ENCODE measurements at regions not wholly inside any gene's neighbourhood (a gene's known extent, or its start where the extent isn't known, plus 50 kb on each side); places are given as distances from the start of the nearest gene placed in this dataset.

DNA sequence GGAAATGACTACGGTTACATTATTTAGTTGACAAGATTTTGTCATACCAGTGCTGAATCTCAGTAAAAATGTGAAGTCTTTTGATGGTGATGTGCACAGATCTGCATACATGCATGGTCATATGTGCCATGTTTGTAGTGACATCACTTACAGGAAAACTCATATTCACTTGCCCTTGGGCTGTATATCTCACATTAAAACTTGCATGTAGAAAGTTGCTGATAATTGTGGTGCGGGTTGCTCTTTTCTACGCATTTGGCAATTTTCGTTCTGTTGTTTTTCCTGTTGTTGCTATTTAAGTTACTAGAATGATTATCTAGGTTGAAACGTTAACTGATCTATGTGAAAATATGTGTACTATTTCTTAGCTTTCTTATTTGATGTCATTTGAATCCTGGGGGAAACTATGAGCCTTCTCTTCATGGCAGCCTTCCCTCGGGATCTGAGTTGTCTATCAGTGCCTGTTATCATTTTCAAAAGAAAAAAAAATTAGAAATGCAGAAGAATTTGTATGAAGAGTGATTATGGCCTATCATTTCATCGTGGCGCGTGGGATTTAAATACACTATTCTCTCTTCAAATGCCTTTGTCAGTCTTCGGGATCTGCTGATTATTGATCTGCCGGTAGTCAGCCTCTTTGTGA lies 296.6 kb downstream of the TMX3 start:
- Histone ChIP-seq H3K4me3 (no peak overlapping the region), H3K79me2 (ENCODE audit: insufficient read depth) (no peaks in the 10 kb centered on the region), H3K4me1 (ENCODE audit: insufficient read depth) (peaks cover 27% of the 10 kb centered on the region), H3K27ac (0 out of 2 replicates have a peak overlapping the region, but pooled peaks have one; percentile 3), H2AFZ (no peak overlapping the region), H3K9ac (no peak overlapping the region), H4K20me1 (ENCODE audit: insufficient read depth) (no peaks in the 10 kb centered on the region), H3K9me3 (ENCODE audit: low read depth) (no peaks in the 10 kb centered on the region), H3K36me3 (ENCODE audit: low read depth) (no peaks in the 10 kb centered on the region), H3K27me3 (replicated peaks; ENCODE audit: insufficient read depth) (no peaks in the 10 kb centered on the region), H3F3A (ENCODE audit: insufficient read depth) (peaks cover 23% of the 10 kb centered on the region; the same call in 1 of the 2 replicates), H3K9me2 (ENCODE audit: insufficient read depth) (no peaks in the 10 kb centered on the region), H3K4me2 (ENCODE audit: unreplicated experiment) (peak overlapping the region; percentile 1)
- WGBS, 2 experiments (ENCODE audit: low coverage in 1 of 2, low lambda C conversion rate in 2 of 2, missing lambda C conversion rate in 2 of 2), result 95% methylated on average over 11 of the region's 11 CpGs
- no peak for DNase-seq
- in situ Hi-C loops (cut with MboI), result no loop called here
- no peak for TF ChIP-seq EZH2phosphoT487 (IDR thresholded peaks at IDR 0.05; ENCODE audit: insufficient read depth, low read depth)
- no peak for TF ChIP-seq EZH2 (IDR thresholded peaks at IDR 0.05; ENCODE audit: insufficient read depth, poor library complexity, severe bottlenecking)

DNA sequence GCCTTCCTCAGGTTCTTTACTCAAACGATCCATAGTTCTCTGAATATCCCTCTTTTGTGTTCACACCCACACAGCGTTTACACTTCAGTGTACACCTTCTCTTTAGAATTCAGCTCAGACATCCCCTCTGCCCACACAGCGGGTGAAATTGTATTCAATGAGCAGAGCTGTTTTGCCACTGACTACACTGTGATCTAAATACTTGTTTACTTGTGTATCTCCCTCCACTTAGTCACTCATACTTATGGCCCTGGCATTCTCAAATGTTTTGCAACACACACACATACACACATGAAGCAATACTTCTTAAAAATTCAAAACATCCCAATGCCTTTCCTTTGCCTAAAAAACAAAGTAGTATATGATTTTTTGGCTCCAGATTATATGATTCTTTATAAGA lies 297.1 kb downstream of the TMX3 start:
- Histone ChIP-seq H3K9me3 (ENCODE audit: low read depth) (no peaks in the 10 kb centered on the region), H3F3A (ENCODE audit: insufficient read depth) (peaks cover 23% of the 10 kb centered on the region; the same call in 1 of the 2 replicates), H3K9me2 (ENCODE audit: insufficient read depth) (no peaks in the 10 kb centered on the region), H3K4me1 (ENCODE audit: insufficient read depth) (peaks cover 27% of the 10 kb centered on the region), H3K4me3 (no peak overlapping the region), H3K27ac (peak overlapping the region; percentile 30; the same call in 1 of the 2 replicates), H2AFZ (0 out of 2 replicates have a peak overlapping the region, but pooled peaks have one; percentile 27), H3K36me3 (ENCODE audit: low read depth) (no peaks in the 10 kb centered on the region), H3K79me2 (ENCODE audit: insufficient read depth) (no peaks in the 10 kb centered on the region), H4K20me1 (ENCODE audit: insufficient read depth) (no peaks in the 10 kb centered on the region), H3K9ac (no peak overlapping the region), H3K4me2 (ENCODE audit: unreplicated experiment) (peak overlapping the region; percentile 1), H3K27me3 (replicated peaks; ENCODE audit: insufficient read depth) (no peaks in the 10 kb centered on the region)
- peak; percentile 71 for DNase-seq
- TF ChIP-seq EZH2 (IDR thresholded peaks at IDR 0.05; ENCODE audit: insufficient read depth, poor library complexity, severe bottlenecking), result no peak
- TF ChIP-seq EZH2phosphoT487 (IDR thresholded peaks at IDR 0.05; ENCODE audit: insufficient read depth, low read depth), result no peak
- WGBS, 2 experiments (ENCODE audit: low coverage in 1 of 2, low lambda C conversion rate in 2 of 2, missing lambda C conversion rate in 2 of 2), result 85 to 95% methylated on average over 3 of the region's 3 CpGs
- in situ Hi-C loops (cut with MboI), result no loop called here

DNA sequence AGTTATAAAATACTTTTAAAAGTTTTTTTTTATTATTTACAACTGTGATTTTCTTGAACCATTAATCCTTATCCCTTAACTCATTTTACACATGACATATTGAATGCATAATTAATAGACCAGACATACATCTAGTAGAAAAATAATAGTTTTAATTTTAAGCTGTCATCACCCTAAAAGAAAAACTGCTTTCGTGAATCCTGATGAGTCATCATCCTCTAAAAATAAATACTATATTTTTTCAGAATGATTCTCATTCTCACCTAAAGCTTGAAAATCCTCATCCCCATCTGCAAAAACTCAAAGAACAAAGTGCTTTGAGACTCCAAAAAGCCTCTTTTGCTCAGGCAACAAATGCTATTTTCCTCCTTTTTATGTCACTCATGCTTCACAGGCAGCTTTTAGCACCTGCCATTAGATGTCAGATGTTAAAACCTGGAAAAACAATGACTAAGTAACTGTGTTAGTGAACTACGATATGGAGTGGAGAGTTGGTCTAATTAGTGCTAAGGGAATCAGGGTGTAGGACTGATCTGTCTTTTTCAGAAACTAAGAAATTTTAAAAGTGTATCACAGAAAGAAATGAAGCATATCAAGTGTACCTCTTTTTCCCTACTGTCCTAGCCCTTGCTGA lies 297.6 kb downstream of the TMX3 start:
- 0 out of 2 replicates have a peak overlapping the region, but pooled peaks have one; percentile 27 for H2AFZ ChIP-seq
- no peak for TF ChIP-seq EZH2 (IDR thresholded peaks at IDR 0.05; ENCODE audit: insufficient read depth, poor library complexity, severe bottlenecking)
- TF ChIP-seq EZH2phosphoT487 (IDR thresholded peaks at IDR 0.05; ENCODE audit: insufficient read depth, low read depth), result no peak
- no peak overlapping the region for H3K4me3 ChIP-seq
- no peak overlapping the region for H3K9ac ChIP-seq
- H3K27me3 ChIP-seq (replicated peaks; ENCODE audit: insufficient read depth), result no peaks in the 10 kb centered on the region
- peak overlapping the region; percentile 30; the same call in 1 of the 2 replicates for H3K27ac ChIP-seq
- H3K36me3 ChIP-seq (ENCODE audit: low read depth), result no peaks in the 10 kb centered on the region
- H3K4me2 ChIP-seq (ENCODE audit: unreplicated experiment), result peak overlapping the region; percentile 3
- H3K79me2 ChIP-seq (ENCODE audit: insufficient read depth), result no peaks in the 10 kb centered on the region
- peaks cover 23% of the 10 kb centered on the region; the same call in 1 of the 2 replicates for H3F3A ChIP-seq (ENCODE audit: insufficient read depth)
- in situ Hi-C loops (cut with MboI), result no loop called here
- no peaks in the 10 kb centered on the region for H3K9me3 ChIP-seq (ENCODE audit: low read depth)
- WGBS, 2 experiments (ENCODE audit: low coverage in 1 of 2, low lambda C conversion rate in 2 of 2, missing lambda C conversion rate in 2 of 2), result 18 to 23% methylated on average over 2 of the region's 2 CpGs
- no peaks in the 10 kb centered on the region for H3K9me2 ChIP-seq (ENCODE audit: insufficient read depth)
- DNase-seq, result peak; percentile 51
- H3K4me1 ChIP-seq (ENCODE audit: insufficient read depth), result peaks cover 27% of the 10 kb centered on the region
- H4K20me1 ChIP-seq (ENCODE audit: insufficient read depth), result no peaks in the 10 kb centered on the region

DNA sequence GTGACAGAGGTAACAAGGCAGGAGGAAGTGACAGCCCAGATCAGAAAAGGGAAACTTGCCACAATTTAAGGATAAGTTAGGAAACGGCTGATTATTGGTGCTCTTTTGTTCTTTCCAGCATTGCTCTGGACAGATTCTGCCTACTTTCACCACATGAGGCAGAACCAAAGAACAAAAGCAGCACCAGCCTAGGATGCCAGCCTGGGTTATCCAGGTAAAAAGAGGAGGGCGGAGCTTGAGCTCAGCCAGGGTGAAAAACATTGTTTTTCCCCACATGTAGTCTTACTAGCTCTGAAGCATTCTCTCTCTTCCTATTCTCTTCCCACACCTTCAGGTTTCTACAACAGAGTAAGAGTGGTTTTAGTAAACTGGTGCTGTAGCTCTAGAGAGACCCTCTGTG lies 300.5 kb downstream of the TMX3 start:
- DNase-seq, result no peak
- Histone ChIP-seq H3K9ac (no peak overlapping the region), H3K27ac (no peak overlapping the region), H3K27me3 (replicated peaks; ENCODE audit: insufficient read depth) (no peaks in the 10 kb centered on the region), H3F3A (ENCODE audit: insufficient read depth) (peaks cover 23% of the 10 kb centered on the region; the same call in 1 of the 2 replicates), H3K79me2 (ENCODE audit: insufficient read depth) (no peaks in the 10 kb centered on the region), H2AFZ (no peak overlapping the region), H3K4me1 (ENCODE audit: insufficient read depth) (peaks cover 27% of the 10 kb centered on the region), H3K4me3 (no peak overlapping the region), H3K9me3 (ENCODE audit: low read depth) (no peaks in the 10 kb centered on the region), H3K9me2 (ENCODE audit: insufficient read depth) (0 out of 2 replicates have a peak, but pooled peaks cover 3% of the 10 kb centered on the region), H4K20me1 (ENCODE audit: insufficient read depth) (no peaks in the 10 kb centered on the region), H3K4me2 (ENCODE audit: unreplicated experiment) (no peak overlapping the region), H3K36me3 (ENCODE audit: low read depth) (no peaks in the 10 kb centered on the region)
- in situ Hi-C loops (cut with MboI), result no loop called here
- TF ChIP-seq EZH2phosphoT487 (IDR thresholded peaks at IDR 0.05; ENCODE audit: insufficient read depth, low read depth) (no peak), EZH2 (IDR thresholded peaks at IDR 0.05; ENCODE audit: insufficient read depth, poor library complexity, severe bottlenecking) (no peak)
- whole genome bisulfite sequencing, 2 experiments (ENCODE audit: low coverage in 1 of 2, low lambda C conversion rate in 2 of 2, missing lambda C conversion rate in 2 of 2), result 95 to 97% methylated on average over 2 of the region's 2 CpGs

Measured in GM23248 (cell line).